A673 (cell line): ENCODE measurements at regions not wholly inside any gene's neighbourhood (a gene's known extent, or its start where the extent isn't known, plus 50 kb on each side); places are given as distances from the start of the nearest gene placed in this dataset.

Source experiments
- BruUV-seq: library from RNA; stranded (reverse); fragments of 400-500 nt; replicated peaks from 2 replicates; lab custom pipeline; 2021; lab: Mats Ljungman, UMichigan
- CTCF ChIA-PET: fragments of 300-600 bp; sonication (Branson Sonifier 250); formaldehyde crosslinking; loops from one replicate; lab custom pipeline; 2022; ENCODE audit warnings: antibody characterized with exemption; lab: Charles Lee
- POLR2A ChIA-PET: fragments of 300-600 bp; sonication (Branson Sonifier 250); formaldehyde crosslinking; loops from one replicate; lab custom pipeline; 2022; ENCODE audit warnings: antibody characterized with exemption; ENCODE audit not compliant: low non-redundant PET; lab: Charles Lee
- DNase-seq: peaks from one replicate; pipeline ENCODE4 v3.0.0-alpha.2; 2015; ENCODE audit warnings: low spot score
- H3K27ac ChIP-seq: fragments of 200-600 bp; sonication (generic); 2 replicates; pipeline ENCODE4 v1.5.1; 2016; ENCODE audit warnings: mixed run types, low read depth, mild to moderate bottlenecking, mixed read lengths, antibody characterized with exemption, low read length; ENCODE audit not compliant: poor library complexity, severe bottlenecking
- H3K27me3 ChIP-seq: fragments of 200-600 bp; sonication (generic); replicated peaks from 2 replicates; pipeline ENCODE4 v1.6.1; 2017; ENCODE audit warnings: mixed run types, low read depth, mild to moderate bottlenecking, mixed read lengths, antibody characterized with exemption, low read length; ENCODE audit not compliant: insufficient read depth, poor library complexity
- H3K36me3 ChIP-seq: fragments of 200-600 bp; sonication (generic); 2 replicates; pipeline ENCODE4 v1.6.1; 2016; ENCODE audit warnings: mixed run types, mild to moderate bottlenecking, mixed read lengths, antibody characterized with exemption, low read length; ENCODE audit not compliant: insufficient read depth, poor library complexity, severe bottlenecking
- H3K4me1 ChIP-seq: fragments of 200-600 bp; sonication (generic); 2 replicates; pipeline ENCODE4 v1.6.1; 2017; ENCODE audit warnings: mixed run types, mild to moderate bottlenecking, mixed read lengths, antibody characterized with exemption, low read length; ENCODE audit not compliant: insufficient read depth, poor library complexity, severe bottlenecking
- H3K4me3 ChIP-seq: fragments of 200-600 bp; sonication (generic); 2 replicates; pipeline ENCODE4 v1.5.1; 2016; ENCODE audit warnings: low read depth, mixed run types, mild to moderate bottlenecking, mixed read lengths, low read length; ENCODE audit not compliant: poor library complexity, severe bottlenecking
- H3K9me3 ChIP-seq: fragments of 200-600 bp; sonication (generic); 2 replicates; pipeline ENCODE4 v1.6.1; 2016; ENCODE audit warnings: mixed run types, low read depth, mild to moderate bottlenecking, mixed read lengths, antibody characterized with exemption, low read length; ENCODE audit not compliant: poor library complexity, severe bottlenecking
- EZH2 ChIP-seq: fragments of 200-600 bp; sonication (generic); IDR thresholded peaks from 2 replicates; pipeline ENCODE4 v1.6.1; 2017; ENCODE audit warnings: borderline replicate concordance, low read depth, mild to moderate bottlenecking, mixed read lengths, antibody characterized with exemption, low read length; ENCODE audit not compliant: poor library complexity, severe bottlenecking
- intact Hi-C: fragments of 100-400 bp; cut with micrococcal nuclease; formaldehyde crosslinking; loops from one replicate; pipeline ENCODE4 v1.10.0; 2022; ENCODE audit not compliant: unreplicated experiment
- TF ChIP-seq, protein P1 (sequence below): fragments of 300-800, 200-600 bp; sonication (generic); conservative IDR thresholded peaks from 2 replicates; pipeline ENCODE4 v1.5.1; 2017; ENCODE audit warnings: low read depth, mild to moderate bottlenecking, antibody characterized with exemption, low read length, moderate library complexity, mixed read lengths

GRCh38 chr2:16948053-16948452, 282.4 kb upstream of the CYRIA start:
- CTCF ChIA-PET, result no interaction called here
- Histone ChIP-seq H3K4me1 (no peaks in the 10 kb centered on the region), H3K9me3 (no peaks in the 10 kb centered on the region), H3K36me3 (no peaks in the 10 kb centered on the region), H3K27me3 (peaks cover 3% of the 10 kb centered on the region), H3K27ac (no peak overlapping the region), H3K4me3 (no peak overlapping the region)
- no peak for DNase-seq
- TF ChIP-seq EZH2, result no peak
- TF ChIP-seq, protein P1, sequence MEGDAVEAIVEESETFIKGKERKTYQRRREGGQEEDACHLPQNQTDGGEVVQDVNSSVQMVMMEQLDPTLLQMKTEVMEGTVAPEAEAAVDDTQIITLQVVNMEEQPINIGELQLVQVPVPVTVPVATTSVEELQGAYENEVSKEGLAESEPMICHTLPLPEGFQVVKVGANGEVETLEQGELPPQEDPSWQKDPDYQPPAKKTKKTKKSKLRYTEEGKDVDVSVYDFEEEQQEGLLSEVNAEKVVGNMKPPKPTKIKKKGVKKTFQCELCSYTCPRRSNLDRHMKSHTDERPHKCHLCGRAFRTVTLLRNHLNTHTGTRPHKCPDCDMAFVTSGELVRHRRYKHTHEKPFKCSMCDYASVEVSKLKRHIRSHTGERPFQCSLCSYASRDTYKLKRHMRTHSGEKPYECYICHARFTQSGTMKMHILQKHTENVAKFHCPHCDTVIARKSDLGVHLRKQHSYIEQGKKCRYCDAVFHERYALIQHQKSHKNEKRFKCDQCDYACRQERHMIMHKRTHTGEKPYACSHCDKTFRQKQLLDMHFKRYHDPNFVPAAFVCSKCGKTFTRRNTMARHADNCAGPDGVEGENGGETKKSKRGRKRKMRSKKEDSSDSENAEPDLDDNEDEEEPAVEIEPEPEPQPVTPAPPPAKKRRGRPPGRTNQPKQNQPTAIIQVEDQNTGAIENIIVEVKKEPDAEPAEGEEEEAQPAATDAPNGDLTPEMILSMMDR, result no peak
- POLR2A ChIA-PET, result no interaction called here
- intact Hi-C loops, result no loop called here
- BruUV-seq, result no TSS peak

GRCh38 chr2:16943279-16943958, 277.8 kb upstream of the CYRIA start:
- ChIA-PET POLR2A (no interaction called here), CTCF (no interaction called here)
- TF ChIP-seq, protein P1, result no peak
- no peak for TF ChIP-seq EZH2
- no peaks in the 10 kb centered on the region for H3K9me3 ChIP-seq
- no peaks in the 10 kb centered on the region for H3K4me1 ChIP-seq
- H3K27me3 ChIP-seq, result no peaks in the 10 kb centered on the region
- no peak overlapping the region for H3K27ac ChIP-seq
- no peak for DNase-seq
- no peak overlapping the region for H3K4me3 ChIP-seq
- H3K36me3 ChIP-seq, result no peaks in the 10 kb centered on the region
- no TSS peak for BruUV-seq
- intact Hi-C loops, result no loop called here

DNA sequence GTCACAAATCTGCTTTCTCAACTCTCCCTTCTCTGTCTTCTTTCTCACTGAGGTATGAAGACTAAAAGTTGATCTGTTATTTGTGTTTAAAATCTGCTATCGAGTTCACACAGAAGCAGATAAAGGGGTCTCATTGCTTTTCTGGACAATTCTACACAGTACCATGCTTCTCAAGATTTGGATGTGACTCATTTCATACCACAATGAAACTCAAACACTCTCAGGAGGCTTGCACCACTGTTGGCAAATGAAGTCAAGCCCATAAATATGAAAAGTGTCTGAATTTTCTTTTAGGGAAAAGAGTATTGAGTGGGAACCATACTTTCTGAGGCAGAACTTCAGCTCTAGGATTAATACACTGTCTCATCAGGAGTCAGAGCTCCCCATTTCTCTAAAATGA, 274.6 kb upstream of the CYRIA start:
- Histone ChIP-seq H3K9me3 (no peaks in the 10 kb centered on the region), H3K36me3 (no peaks in the 10 kb centered on the region), H3K27ac (no peak overlapping the region), H3K4me1 (no peaks in the 10 kb centered on the region), H3K27me3 (no peaks in the 10 kb centered on the region), H3K4me3 (no peak overlapping the region)
- ChIA-PET CTCF (interaction anchor here (0.7 kb wide), 1 partner anchor 327 kb away, joined by 3 read pairs; no protein-coding TSS in a partner anchor), POLR2A (no interaction called here)
- TF ChIP-seq, protein P1, result no peak
- TF ChIP-seq EZH2, result no peak
- intact Hi-C loops, result no loop called here
- no peak for DNase-seq
- BruUV-seq, result no TSS peak
